CD4-positive, CD25-positive, alpha-beta regulatory T cell (primary cell): ENCODE measurements at regions not wholly inside any gene's neighbourhood (a gene's known extent, or its start where the extent isn't known, plus 50 kb on each side); places are given as distances from the start of the nearest gene placed in this dataset.

ENCODE experiments used
- ATAC-seq, 2 donors: fragments of 150-1000 bp; cut with Tn5 transposase; one replicate each; pipeline ENCODE4 v1.10.0; 2021; ENCODE audit warnings: low read depth in 2 of 2, moderate number of reproducible peaks in 2 of 2, moderate library complexity in 1 of 2
- DNase-seq, 3 donors: peaks; one replicate each; pipeline versions ENCODE4 v3.0.0 to v3.0.0-alpha.2; 2012 to 2022; ENCODE audit warnings: mixed read lengths in 1 of 3
- H3K27ac ChIP-seq: one replicate; pipeline ENCODE4 v1.7.0; 2013; ENCODE audit warnings: mild to moderate bottlenecking, low read length; ENCODE audit not compliant: insufficient read depth, poor library complexity, severe bottlenecking
- H3K27me3 ChIP-seq: one replicate; pipeline ENCODE4 v1.7.0; 2013; ENCODE audit warnings: low read length; ENCODE audit not compliant: control insufficient read depth, insufficient read depth
- H3K36me3 ChIP-seq: one replicate; pipeline ENCODE4 v1.7.0; 2013; ENCODE audit warnings: mild to moderate bottlenecking, low read length, moderate library complexity; ENCODE audit not compliant: control insufficient read depth, insufficient read depth
- H3K4me1 ChIP-seq: 2 replicates; pipeline ENCODE4 v1.7.0; 2013; ENCODE audit warnings: mild to moderate bottlenecking, low read length; ENCODE audit not compliant: insufficient read depth, control insufficient read depth, poor library complexity, severe bottlenecking
- H3K4me3 ChIP-seq: one replicate; pipeline ENCODE4 v1.7.0; 2013; ENCODE audit warnings: low read depth, mild to moderate bottlenecking, low read length, moderate library complexity
- H3K9me3 ChIP-seq, 2 experiments: 1 replicate in 1 of 2; 2 replicates in 1 of 2; pipeline ENCODE4 v1.7.0; 2013; ENCODE audit warnings: low read length in 2 of 2, mild to moderate bottlenecking in 1 of 2, moderate library complexity in 1 of 2; ENCODE audit not compliant: control insufficient read depth in 2 of 2
- H3K27ac Mint-ChIP-seq, 3 donors: one replicate each; pipeline ENCODE4 v1.8.0; 2020 to 2022; ENCODE audit warnings: mild to moderate bottlenecking in 3 of 3, mixed read lengths in 3 of 3, moderate library complexity in 2 of 3
- H3K27me3 Mint-ChIP-seq: one replicate; pipeline ENCODE4 v1.8.0; 2022; ENCODE audit warnings: mild to moderate bottlenecking, mixed read lengths
- H3K36me3 Mint-ChIP-seq: one replicate; pipeline ENCODE4 v1.8.0; 2020; ENCODE audit warnings: mixed read lengths
- H3K4me1 Mint-ChIP-seq, 4 donors: one replicate each; pipeline ENCODE4 v1.8.0; 2020 to 2022; ENCODE audit warnings: mixed read lengths in 4 of 4, mild to moderate bottlenecking in 1 of 4
- H3K4me3 Mint-ChIP-seq, 4 donors: one replicate each; pipeline ENCODE4 v1.8.0; 2020 to 2022; ENCODE audit warnings: mild to moderate bottlenecking in 4 of 4, mixed read lengths in 4 of 4, moderate library complexity in 3 of 4
- H3K9me3 Mint-ChIP-seq, 7 donors: one replicate each; pipeline ENCODE4 v1.8.0; 2020 to 2022; ENCODE audit warnings: mixed read lengths in 7 of 7, mild to moderate bottlenecking in 3 of 7, moderate library complexity in 2 of 7

- H3K27me3 Mint-ChIP-seq, result no peaks in the 10 kb centered on the region
- Histone ChIP-seq H3K4me1 (no peaks in the 10 kb centered on the region), H3K27ac (no peak overlapping the region), H3K36me3 (no peaks in the 10 kb centered on the region), H3K9me3 (no peaks in the 10 kb centered on the region), H3K4me3 (no peak overlapping the region), H3K27me3 (no peaks in the 10 kb centered on the region)
- H3K9me3 Mint-ChIP-seq, result peaks cover 0 to 3% (median 0%) of the 10 kb centered on the region in 7 donors
- no peaks in the 10 kb centered on the region for H3K36me3 Mint-ChIP-seq
- no peaks in the 10 kb centered on the region for H3K4me1 Mint-ChIP-seq
- DNase-seq (no peak), ATAC-seq (no peak)
- no peak overlapping the region for H3K4me3 Mint-ChIP-seq
- H3K27ac Mint-ChIP-seq, result no peak overlapping the region
Measured at GRCh38 chr6:133057352-133057751, 183.8 kb upstream of the EYA4 start.

- ATAC-seq (no peak), DNase-seq (no peak)
- peaks cover 0 to 1% (median 0%) of the 10 kb centered on the region in 7 donors for H3K9me3 Mint-ChIP-seq
- no peaks in the 10 kb centered on the region for H3K36me3 ChIP-seq
- no peaks in the 10 kb centered on the region for H3K27me3 ChIP-seq
- H3K4me3 ChIP-seq, result no peak overlapping the region
- H3K9me3 ChIP-seq, result no peaks in the 10 kb centered on the region
- H3K4me3 Mint-ChIP-seq, result no peak overlapping the region
- H3K36me3 Mint-ChIP-seq, result no peaks in the 10 kb centered on the region
- H3K4me1 Mint-ChIP-seq, result no peaks in the 10 kb centered on the region
- no peaks in the 10 kb centered on the region for H3K4me1 ChIP-seq
- no peak overlapping the region for H3K27ac Mint-ChIP-seq
- no peaks in the 10 kb centered on the region for H3K27me3 Mint-ChIP-seq
- H3K27ac ChIP-seq, result no peak overlapping the region
Measured at GRCh38 chr6:133062077-133062476, 179.1 kb upstream of the EYA4 start.

- H3K27me3 Mint-ChIP-seq, result no peaks in the 10 kb centered on the region
- no peaks in the 10 kb centered on the region for H3K4me1 Mint-ChIP-seq
- ATAC-seq (no peak), DNase-seq (no peak)
- H3K36me3 ChIP-seq, result no peaks in the 10 kb centered on the region
- H3K27ac Mint-ChIP-seq, result no peak overlapping the region
- H3K27ac ChIP-seq, result no peak overlapping the region
- no peaks in the 10 kb centered on the region for H3K36me3 Mint-ChIP-seq
- no peaks in the 10 kb centered on the region for H3K9me3 ChIP-seq
- H3K4me3 Mint-ChIP-seq, result no peak overlapping the region
- H3K27me3 ChIP-seq, result no peaks in the 10 kb centered on the region
- peaks cover 0 to 1% (median 0%) of the 10 kb centered on the region in 7 donors for H3K9me3 Mint-ChIP-seq
- no peak overlapping the region for H3K4me3 ChIP-seq
- H3K4me1 ChIP-seq, result no peaks in the 10 kb centered on the region
Measured at GRCh38 chr6:133062696-133063306, 178.4 kb upstream of the EYA4 start.

GRCh38 chr6:133067960-133068359, 173.2 kb upstream of the EYA4 start:
- Histone ChIP-seq H3K36me3 (no peaks in the 10 kb centered on the region), H3K4me1 (no peaks in the 10 kb centered on the region), H3K4me3 (no peak overlapping the region), H3K27ac (no peak overlapping the region), H3K27me3 (no peaks in the 10 kb centered on the region), H3K9me3 (no peaks in the 10 kb centered on the region)
- Mint-ChIP-seq H3K27ac (no peak overlapping the region), H3K27me3 (no peaks in the 10 kb centered on the region), H3K36me3 (no peaks in the 10 kb centered on the region), H3K9me3 (no peaks in the 10 kb centered on the region), H3K4me1 (no peaks in the 10 kb centered on the region), H3K4me3 (no peak overlapping the region)
- no peak for DNase-seq
- no peak for ATAC-seq

GRCh38 chr6:133070410-133071043, 170.6 kb upstream of the EYA4 start:
- Mint-ChIP-seq H3K36me3 (no peaks in the 10 kb centered on the region), H3K4me3 (no peak overlapping the region), H3K27me3 (no peaks in the 10 kb centered on the region), H3K4me1 (no peaks in the 10 kb centered on the region), H3K9me3 (peaks cover 0 to 2% (median 0%) of the 10 kb centered on the region in 7 donors), H3K27ac (no peak overlapping the region)
- Histone ChIP-seq H3K9me3 (no peaks in the 10 kb centered on the region), H3K27me3 (no peaks in the 10 kb centered on the region), H3K27ac (no peak overlapping the region), H3K4me3 (no peak overlapping the region), H3K36me3 (no peaks in the 10 kb centered on the region), H3K4me1 (no peaks in the 10 kb centered on the region)
- DNase-seq, result no peak
- no peak for ATAC-seq

- Histone ChIP-seq H3K4me1 (no peaks in the 10 kb centered on the region), H3K9me3 (no peaks in the 10 kb centered on the region), H3K27me3 (no peaks in the 10 kb centered on the region), H3K4me3 (no peak overlapping the region), H3K36me3 (no peaks in the 10 kb centered on the region), H3K27ac (no peak overlapping the region)
- Mint-ChIP-seq H3K27me3 (no peaks in the 10 kb centered on the region), H3K4me1 (no peaks in the 10 kb centered on the region), H3K4me3 (no peak overlapping the region), H3K27ac (no peak overlapping the region), H3K36me3 (no peaks in the 10 kb centered on the region), H3K9me3 (no peaks in the 10 kb centered on the region)
- DNase-seq, result no peak
- no peak for ATAC-seq
Measured at GRCh38 chr6:133079901-133080300, 161.3 kb upstream of the EYA4 start.

- no peak for DNase-seq
- Histone ChIP-seq H3K4me3 (no peak overlapping the region), H3K9me3 (no peaks in the 10 kb centered on the region), H3K4me1 (no peaks in the 10 kb centered on the region), H3K36me3 (no peaks in the 10 kb centered on the region), H3K27me3 (no peaks in the 10 kb centered on the region), H3K27ac (no peak overlapping the region)
- ATAC-seq, result no peak
- Mint-ChIP-seq H3K4me1 (no peaks in the 10 kb centered on the region), H3K27me3 (no peaks in the 10 kb centered on the region), H3K27ac (no peak overlapping the region), H3K9me3 (no peaks in the 10 kb centered on the region), H3K4me3 (no peak overlapping the region), H3K36me3 (no peaks in the 10 kb centered on the region)
Measured at GRCh38 chr6:133083248-133083967, 157.7 kb upstream of the EYA4 start.

- Mint-ChIP-seq H3K9me3 (peaks cover 0 to 1% (median 0%) of the 10 kb centered on the region in 7 donors), H3K27ac (no peak overlapping the region), H3K27me3 (no peaks in the 10 kb centered on the region), H3K4me1 (no peaks in the 10 kb centered on the region), H3K36me3 (no peaks in the 10 kb centered on the region), H3K4me3 (no peak overlapping the region)
- Histone ChIP-seq H3K9me3 (no peaks in the 10 kb centered on the region), H3K27me3 (no peaks in the 10 kb centered on the region), H3K36me3 (no peaks in the 10 kb centered on the region), H3K27ac (no peak overlapping the region), H3K4me1 (no peaks in the 10 kb centered on the region), H3K4me3 (no peak overlapping the region)
- ATAC-seq, result no peak
- DNase-seq, result no peak
Measured at GRCh38 chr6:133085471-133085870, 155.7 kb upstream of the EYA4 start.
